OCI-LY3 (cell line): ENCODE measurements at regions not wholly inside any gene's neighbourhood (a gene's known extent, or its start where the extent isn't known, plus 50 kb on each side); places are given as distances from the start of the nearest gene placed in this dataset.

Experiments
- EZH2phosphoT487 ChIP-seq: fragments of 200-600 bp; shearing (Covaris generic); IDR thresholded peaks from 2 replicates; pipeline ENCODE4 v1.6.1; 2018; ENCODE audit warnings: antibody characterized with exemption, mixed run types, low read depth
- TF ChIP-seq, protein P1 (sequence below): fragments of 200-600, 300-600 bp; sonication (generic); IDR thresholded peaks from 2 replicates; pipeline ENCODE4 v1.5.1; 2014; ENCODE audit warnings: antibody characterized with exemption, low read length, low read depth

DNA sequence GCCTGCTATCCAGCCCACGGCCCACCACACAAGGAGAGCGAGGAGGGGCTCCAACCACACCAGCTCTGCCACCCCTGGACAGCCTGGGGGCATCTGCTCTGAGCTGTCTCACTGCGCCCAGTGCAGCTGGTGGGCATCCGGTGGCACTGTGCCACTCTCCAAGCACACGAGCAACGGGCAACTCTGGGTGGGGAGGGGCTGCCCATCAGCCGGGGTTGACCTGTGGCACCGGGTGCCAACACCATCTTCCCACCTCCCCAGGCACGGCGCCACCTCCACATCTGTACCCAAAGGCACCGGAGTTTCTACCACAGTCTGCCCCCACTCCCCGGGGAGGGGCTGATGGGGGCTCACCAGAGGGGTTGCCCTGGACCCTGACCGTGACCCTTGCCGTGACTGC is 241.8 kb downstream of the RBFOX3 start:
- TF ChIP-seq, protein P1, sequence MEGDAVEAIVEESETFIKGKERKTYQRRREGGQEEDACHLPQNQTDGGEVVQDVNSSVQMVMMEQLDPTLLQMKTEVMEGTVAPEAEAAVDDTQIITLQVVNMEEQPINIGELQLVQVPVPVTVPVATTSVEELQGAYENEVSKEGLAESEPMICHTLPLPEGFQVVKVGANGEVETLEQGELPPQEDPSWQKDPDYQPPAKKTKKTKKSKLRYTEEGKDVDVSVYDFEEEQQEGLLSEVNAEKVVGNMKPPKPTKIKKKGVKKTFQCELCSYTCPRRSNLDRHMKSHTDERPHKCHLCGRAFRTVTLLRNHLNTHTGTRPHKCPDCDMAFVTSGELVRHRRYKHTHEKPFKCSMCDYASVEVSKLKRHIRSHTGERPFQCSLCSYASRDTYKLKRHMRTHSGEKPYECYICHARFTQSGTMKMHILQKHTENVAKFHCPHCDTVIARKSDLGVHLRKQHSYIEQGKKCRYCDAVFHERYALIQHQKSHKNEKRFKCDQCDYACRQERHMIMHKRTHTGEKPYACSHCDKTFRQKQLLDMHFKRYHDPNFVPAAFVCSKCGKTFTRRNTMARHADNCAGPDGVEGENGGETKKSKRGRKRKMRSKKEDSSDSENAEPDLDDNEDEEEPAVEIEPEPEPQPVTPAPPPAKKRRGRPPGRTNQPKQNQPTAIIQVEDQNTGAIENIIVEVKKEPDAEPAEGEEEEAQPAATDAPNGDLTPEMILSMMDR: no peak
- TF ChIP-seq EZH2phosphoT487: no peak
